ENCODE measurements at regions not wholly inside any gene's neighbourhood (a gene's known extent, or its start where the extent isn't known, plus 50 kb on each side); places are given as distances from the start of the nearest gene placed in this dataset.

- Histone ChIP-seq H3K9me3 (no peaks in the 10 kb centered on the region), H3K4me1 (no peaks in the 10 kb centered on the region), H3K36me3 (ENCODE audit: control insufficient read depth, insufficient read depth, low read length) (no peaks in the 10 kb centered on the region), H3K27me3 (replicated peaks; ENCODE audit: control insufficient read depth, insufficient read depth, low read length) (no peaks in the 10 kb centered on the region), H3K4me3 (ENCODE audit: low read depth, low read length) (no peak overlapping the region)
- no peak for DNase-seq
- intact Hi-C loops (cut with micrococcal nuclease; ENCODE audit: unreplicated experiment) = no loop called here
- H3K9me3 Mint-ChIP-seq (ENCODE audit: unreplicated experiment) = no peaks in the 10 kb centered on the region
- H3K27ac Mint-ChIP-seq (ENCODE audit: unreplicated experiment) = no peak overlapping the region
- TF ChIP-seq CTCF (IDR thresholded peaks at IDR 0.05; ENCODE audit: insufficient read depth in 1 of 2, low read depth in 1 of 2, low read length in 1 of 2, severe bottlenecking in 1 of 2, unreplicated experiment in 1 of 2) = no peak
- no peak overlapping the region for H3K4me3 Mint-ChIP-seq (ENCODE audit: unreplicated experiment)
- no peaks in the 10 kb centered on the region for H3K36me3 Mint-ChIP-seq (ENCODE audit: insufficient read depth, unreplicated experiment)
- CTCF ChIA-PET = no interaction called here
- BruUV-seq (replicated peaks) = no TSS peak
- POLR2A ChIA-PET = no interaction called here
- H3K4me1 Mint-ChIP-seq (ENCODE audit: low read depth, unreplicated experiment) = no peaks in the 10 kb centered on the region
- peaks cover 2% of the 10 kb centered on the region for H3K27me3 Mint-ChIP-seq (ENCODE audit: insufficient read depth, unreplicated experiment)
Measured at GRCh38 chr2:57523304-57523703, 523.3 kb upstream of the VRK2 start.

- Mint-ChIP-seq H3K4me1 (ENCODE audit: low read depth, unreplicated experiment) (no peaks in the 10 kb centered on the region), H3K9me3 (ENCODE audit: unreplicated experiment) (no peaks in the 10 kb centered on the region), H3K36me3 (ENCODE audit: insufficient read depth, unreplicated experiment) (no peaks in the 10 kb centered on the region), H3K4me3 (ENCODE audit: unreplicated experiment) (no peak overlapping the region), H3K27me3 (ENCODE audit: insufficient read depth, unreplicated experiment) (peaks cover 2% of the 10 kb centered on the region), H3K27ac (ENCODE audit: unreplicated experiment) (no peak overlapping the region)
- POLR2A ChIA-PET = no interaction called here
- no peak for TF ChIP-seq CTCF (IDR thresholded peaks at IDR 0.05; ENCODE audit: insufficient read depth in 1 of 2, low read depth in 1 of 2, low read length in 1 of 2, severe bottlenecking in 1 of 2, unreplicated experiment in 1 of 2)
- no peak overlapping the region for H3K4me3 ChIP-seq (ENCODE audit: low read depth, low read length)
- H3K36me3 ChIP-seq (ENCODE audit: control insufficient read depth, insufficient read depth, low read length) = no peaks in the 10 kb centered on the region
- no peak for DNase-seq
- intact Hi-C loops (cut with micrococcal nuclease; ENCODE audit: unreplicated experiment) = no loop called here
- no peaks in the 10 kb centered on the region for H3K27me3 ChIP-seq (replicated peaks; ENCODE audit: control insufficient read depth, insufficient read depth, low read length)
- CTCF ChIA-PET = no interaction called here
- no peaks in the 10 kb centered on the region for H3K9me3 ChIP-seq
- no TSS peak for BruUV-seq (replicated peaks)
- no peaks in the 10 kb centered on the region for H3K4me1 ChIP-seq
Measured at GRCh38 chr2:57527685-57528084, 518.9 kb upstream of the VRK2 start.

GRCh38 chr2:57528499-57528898 is 518.1 kb upstream of the VRK2 start:
- Mint-ChIP-seq H3K36me3 (ENCODE audit: insufficient read depth, unreplicated experiment) (no peaks in the 10 kb centered on the region), H3K27ac (ENCODE audit: unreplicated experiment) (no peak overlapping the region), H3K4me3 (ENCODE audit: unreplicated experiment) (no peak overlapping the region), H3K4me1 (ENCODE audit: low read depth, unreplicated experiment) (no peaks in the 10 kb centered on the region), H3K27me3 (ENCODE audit: insufficient read depth, unreplicated experiment) (peaks cover 2% of the 10 kb centered on the region), H3K9me3 (ENCODE audit: unreplicated experiment) (no peaks in the 10 kb centered on the region)
- Histone ChIP-seq H3K27me3 (replicated peaks; ENCODE audit: control insufficient read depth, insufficient read depth, low read length) (no peaks in the 10 kb centered on the region), H3K9me3 (no peaks in the 10 kb centered on the region), H3K4me3 (ENCODE audit: low read depth, low read length) (no peak overlapping the region), H3K36me3 (ENCODE audit: control insufficient read depth, insufficient read depth, low read length) (no peaks in the 10 kb centered on the region), H3K4me1 (no peaks in the 10 kb centered on the region)
- POLR2A ChIA-PET = no interaction called here
- no peak for DNase-seq
- CTCF ChIA-PET = no interaction called here
- no peak for TF ChIP-seq CTCF (IDR thresholded peaks at IDR 0.05; ENCODE audit: insufficient read depth in 1 of 2, low read depth in 1 of 2, low read length in 1 of 2, severe bottlenecking in 1 of 2, unreplicated experiment in 1 of 2)
- no TSS peak for BruUV-seq (replicated peaks)
- intact Hi-C loops (cut with micrococcal nuclease; ENCODE audit: unreplicated experiment) = no loop called here

All from Caco-2 (cell line).